ENCODE measurements at regions not wholly inside any gene's neighbourhood (a gene's known extent, or its start where the extent isn't known, plus 50 kb on each side); places are given as distances from the start of the nearest gene placed in this dataset.

DNA sequence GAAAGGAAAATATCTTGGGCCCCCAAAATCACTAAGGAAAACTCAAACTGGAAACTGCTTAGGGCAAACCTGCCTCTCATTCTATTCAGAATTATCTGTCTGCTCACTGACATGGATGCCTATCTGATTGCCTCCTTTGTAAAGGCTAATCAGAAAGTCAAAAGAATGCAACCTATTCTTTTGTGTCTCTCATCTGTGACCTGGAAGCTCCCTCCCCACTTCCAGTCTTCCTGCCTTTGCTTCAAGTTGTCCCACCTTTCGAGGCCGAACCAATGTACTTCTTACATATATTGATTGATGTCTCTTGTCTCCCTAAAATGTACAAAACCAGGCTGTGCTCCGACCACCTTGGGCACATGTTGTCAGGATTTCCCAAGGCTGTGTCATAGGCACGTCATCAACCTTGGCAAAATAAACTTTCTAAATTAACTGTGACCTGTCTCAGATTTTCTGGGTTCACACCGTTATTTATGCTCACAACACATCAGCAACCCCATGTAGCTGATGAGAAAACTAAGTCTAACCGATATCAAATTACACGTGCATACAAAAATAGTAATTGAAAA, 302.3 kb upstream of the NRIP1 start:
- TF ChIP-seq, protein P1, sequence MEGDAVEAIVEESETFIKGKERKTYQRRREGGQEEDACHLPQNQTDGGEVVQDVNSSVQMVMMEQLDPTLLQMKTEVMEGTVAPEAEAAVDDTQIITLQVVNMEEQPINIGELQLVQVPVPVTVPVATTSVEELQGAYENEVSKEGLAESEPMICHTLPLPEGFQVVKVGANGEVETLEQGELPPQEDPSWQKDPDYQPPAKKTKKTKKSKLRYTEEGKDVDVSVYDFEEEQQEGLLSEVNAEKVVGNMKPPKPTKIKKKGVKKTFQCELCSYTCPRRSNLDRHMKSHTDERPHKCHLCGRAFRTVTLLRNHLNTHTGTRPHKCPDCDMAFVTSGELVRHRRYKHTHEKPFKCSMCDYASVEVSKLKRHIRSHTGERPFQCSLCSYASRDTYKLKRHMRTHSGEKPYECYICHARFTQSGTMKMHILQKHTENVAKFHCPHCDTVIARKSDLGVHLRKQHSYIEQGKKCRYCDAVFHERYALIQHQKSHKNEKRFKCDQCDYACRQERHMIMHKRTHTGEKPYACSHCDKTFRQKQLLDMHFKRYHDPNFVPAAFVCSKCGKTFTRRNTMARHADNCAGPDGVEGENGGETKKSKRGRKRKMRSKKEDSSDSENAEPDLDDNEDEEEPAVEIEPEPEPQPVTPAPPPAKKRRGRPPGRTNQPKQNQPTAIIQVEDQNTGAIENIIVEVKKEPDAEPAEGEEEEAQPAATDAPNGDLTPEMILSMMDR (IDR thresholded peaks at IDR 0.05) = no peak
- no peak for TF ChIP-seq POLR2A (IDR thresholded peaks at IDR 0.05; ENCODE audit: low read depth)
- no peak for TF ChIP-seq EP300 (IDR thresholded peaks at IDR 0.05)
- no peak for TF ChIP-seq POLR2AphosphoS5 (IDR thresholded peaks at IDR 0.05)

All from esophagus muscularis mucosa (tissue), 4 donors.